HEK293 (cell line): ENCODE measurements at regions not wholly inside any gene's neighbourhood (a gene's known extent, or its start where the extent isn't known, plus 50 kb on each side); places are given as distances from the start of the nearest gene placed in this dataset.
A peak's percentile ranks its signal among the peaks of the same experiment; 100 is the strongest.

ENCODE experiments used
- AEBP2 ChIP-seq: fragments of 450-650 bp; formaldehyde crosslinking; IDR thresholded peaks from 2 replicates; pipeline ENCODE4 v1.5.1; 2016; ENCODE audit warnings: missing biosample characterization, missing genetic modification characterization, borderline replicate concordance
- BCL11A ChIP-seq: fragments of 450-650 bp; formaldehyde crosslinking; IDR thresholded peaks from 2 replicates; pipeline ENCODE4 v1.5.1; 2016; ENCODE audit warnings: low read depth, missing biosample characterization, missing genetic modification characterization
- EGR2 ChIP-seq: fragments of 450-650 bp; formaldehyde crosslinking; IDR thresholded peaks from 2 replicates; pipeline ENCODE4 v1.5.1; 2016; ENCODE audit warnings: low read depth, missing biosample characterization, missing genetic modification characterization
- HOXD13 ChIP-seq: sonication (generic); formaldehyde crosslinking; IDR thresholded peaks from 2 replicates; pipeline ENCODE4 v1.8.0; 2022; ENCODE audit warnings: missing genetic modification reagents, borderline replicate concordance
- IKZF3 ChIP-seq: fragments of 450-650 bp; IDR thresholded peaks from 2 replicates; pipeline ENCODE4 v1.5.0; 2018; ENCODE audit warnings: missing biosample characterization, mild to moderate bottlenecking, missing genetic modification characterization, moderate library complexity
- KLF9 ChIP-seq: fragments of 450-650 bp; formaldehyde crosslinking; IDR thresholded peaks from 2 replicates; pipeline ENCODE4 v1.5.1; 2016; ENCODE audit warnings: missing biosample characterization, missing genetic modification characterization, low read depth
- RBAK ChIP-seq: fragments of 450-650 bp; formaldehyde crosslinking; IDR thresholded peaks from 2 replicates; pipeline ENCODE4 v1.5.1; 2016; ENCODE audit warnings: missing biosample characterization, missing genetic modification characterization
- REPIN1 ChIP-seq: fragments of 450-650 bp; formaldehyde crosslinking; IDR thresholded peaks from 2 replicates; pipeline ENCODE4 v1.5.1; 2017; ENCODE audit warnings: missing biosample characterization, missing genetic modification characterization, low read depth
- SALL2 ChIP-seq: fragments of 450-650 bp; formaldehyde crosslinking; IDR thresholded peaks from 2 replicates; pipeline ENCODE4 v1.5.0; 2017; ENCODE audit warnings: missing biosample characterization, mild to moderate bottlenecking, missing genetic modification characterization, borderline replicate concordance
- SETDB1 ChIP-seq: IDR thresholded peaks from one replicate; pipeline ENCODE4 v1.6.1; 2017; ENCODE audit warnings: mild to moderate bottlenecking, low read length, moderate library complexity, mixed read lengths; ENCODE audit not compliant: insufficient read length
- SP2 ChIP-seq: fragments of 450-650 bp; formaldehyde crosslinking; IDR thresholded peaks from 2 replicates; pipeline ENCODE4 v1.5.1; 2016; ENCODE audit warnings: missing biosample characterization, missing genetic modification characterization
- SP7 ChIP-seq: fragments of 450-650 bp; formaldehyde crosslinking; IDR thresholded peaks from 2 replicates; pipeline ENCODE4 v1.5.1; 2016; ENCODE audit warnings: missing biosample characterization, missing genetic modification characterization
- ZBTB11 ChIP-seq: fragments of 450-650 bp; formaldehyde crosslinking; conservative IDR thresholded peaks from 2 replicates; pipeline ENCODE4 v1.5.1; 2016; ENCODE audit warnings: low read depth, missing biosample characterization, missing genetic modification characterization
- ZBTB7A ChIP-seq: fragments of 450-650 bp; formaldehyde crosslinking; IDR thresholded peaks from 2 replicates; pipeline ENCODE4 v1.5.1; 2016; ENCODE audit warnings: low read depth, missing biosample characterization, missing genetic modification characterization
- ZFHX2 ChIP-seq: fragments of 450-650 bp; formaldehyde crosslinking; conservative IDR thresholded peaks from 2 replicates; pipeline ENCODE4 v1.5.1; 2016; ENCODE audit warnings: missing biosample characterization, missing genetic modification characterization
- ZFP3 ChIP-seq: fragments of 450-650 bp; formaldehyde crosslinking; IDR thresholded peaks from 2 replicates; pipeline ENCODE4 v1.5.1; 2016; ENCODE audit warnings: low read depth, missing biosample characterization, missing genetic modification characterization
- ZNF146 ChIP-seq: fragments of 450-650 bp; formaldehyde crosslinking; IDR thresholded peaks from 2 replicates; pipeline ENCODE4 v1.5.1; 2016; ENCODE audit warnings: missing biosample characterization, missing genetic modification characterization
- ZNF184 ChIP-seq: fragments of 450-650 bp; IDR thresholded peaks from 2 replicates; pipeline ENCODE4 v1.5.1; 2018; ENCODE audit warnings: missing biosample characterization, mild to moderate bottlenecking, missing genetic modification characterization
- ZNF266 ChIP-seq: fragments of 450-650 bp; formaldehyde crosslinking; IDR thresholded peaks from 2 replicates; pipeline ENCODE4 v1.5.1; 2016; ENCODE audit warnings: missing biosample characterization, missing genetic modification characterization, low read depth
- ZNF324 ChIP-seq: fragments of 450-650 bp; formaldehyde crosslinking; IDR thresholded peaks from 2 replicates; pipeline ENCODE4 v1.5.1; 2016; ENCODE audit warnings: missing biosample characterization, missing genetic modification characterization
- ZNF37A ChIP-seq: fragments of 450-650 bp; IDR thresholded peaks from 2 replicates; pipeline ENCODE4 v1.5.1; 2018; ENCODE audit warnings: missing biosample characterization, missing genetic modification characterization
- ZNF404 ChIP-seq: fragments of 450-650 bp; formaldehyde crosslinking; IDR thresholded peaks from 2 replicates; pipeline ENCODE4 v1.5.1; 2017; ENCODE audit warnings: missing biosample characterization, missing genetic modification characterization
- ZNF48 ChIP-seq: fragments of 450-650 bp; formaldehyde crosslinking; IDR thresholded peaks from 2 replicates; pipeline ENCODE4 v1.5.1; 2016; ENCODE audit warnings: missing biosample characterization, missing genetic modification characterization
- ZNF560 ChIP-seq: fragments of 450-650 bp; formaldehyde crosslinking; IDR thresholded peaks from 2 replicates; pipeline ENCODE4 v1.5.1; 2017; ENCODE audit warnings: missing biosample characterization, missing genetic modification characterization, borderline replicate concordance
- ZNF580 ChIP-seq: fragments of 450-650 bp; formaldehyde crosslinking; IDR thresholded peaks from 2 replicates; pipeline ENCODE4 v1.5.1; 2016; ENCODE audit warnings: missing biosample characterization, missing genetic modification characterization
- ZNF621 ChIP-seq: fragments of 450-650 bp; formaldehyde crosslinking; IDR thresholded peaks from 2 replicates; pipeline ENCODE4 v1.5.1; 2017; ENCODE audit warnings: missing biosample characterization, missing genetic modification characterization
- ZNF658 ChIP-seq: fragments of 450-650 bp; formaldehyde crosslinking; IDR thresholded peaks from 2 replicates; pipeline ENCODE4; 2016; ENCODE audit warnings: missing biosample characterization, missing genetic modification characterization
- ZNF670 ChIP-seq: fragments of 450-650 bp; formaldehyde crosslinking; IDR thresholded peaks from 2 replicates; pipeline ENCODE4 v1.5.1; 2016; ENCODE audit warnings: missing biosample characterization, missing genetic modification characterization, low read depth
- ZNF776 ChIP-seq: fragments of 450-650 bp; formaldehyde crosslinking; IDR thresholded peaks from 2 replicates; pipeline ENCODE4 v1.5.0; 2017; ENCODE audit warnings: missing biosample characterization, missing genetic modification characterization, borderline replicate concordance
- ZXDB ChIP-seq: fragments of 450-650 bp; formaldehyde crosslinking; IDR thresholded peaks from 2 replicates; pipeline ENCODE4 v1.5.1; 2016; ENCODE audit warnings: missing biosample characterization, missing genetic modification characterization
- TF ChIP-seq, protein P1 (sequence below): fragments of 450-650 bp; formaldehyde crosslinking; IDR thresholded peaks from 2 replicates; pipeline ENCODE4 v1.5.1; 2016; ENCODE audit warnings: missing biosample characterization, missing genetic modification characterization
- TF ChIP-seq, protein P2 (sequence below): fragments of 450-650 bp; formaldehyde crosslinking; IDR thresholded peaks from 2 replicates; pipeline ENCODE4 v1.5.1; 2016; ENCODE audit warnings: missing biosample characterization, missing genetic modification characterization

GRCh38 chrX:115968436-115969252 lies 201.9 kb upstream of the AGTR2 start (continued):
- peak; percentile 84 for TF ChIP-seq ZBTB11
- TF ChIP-seq, protein P1, sequence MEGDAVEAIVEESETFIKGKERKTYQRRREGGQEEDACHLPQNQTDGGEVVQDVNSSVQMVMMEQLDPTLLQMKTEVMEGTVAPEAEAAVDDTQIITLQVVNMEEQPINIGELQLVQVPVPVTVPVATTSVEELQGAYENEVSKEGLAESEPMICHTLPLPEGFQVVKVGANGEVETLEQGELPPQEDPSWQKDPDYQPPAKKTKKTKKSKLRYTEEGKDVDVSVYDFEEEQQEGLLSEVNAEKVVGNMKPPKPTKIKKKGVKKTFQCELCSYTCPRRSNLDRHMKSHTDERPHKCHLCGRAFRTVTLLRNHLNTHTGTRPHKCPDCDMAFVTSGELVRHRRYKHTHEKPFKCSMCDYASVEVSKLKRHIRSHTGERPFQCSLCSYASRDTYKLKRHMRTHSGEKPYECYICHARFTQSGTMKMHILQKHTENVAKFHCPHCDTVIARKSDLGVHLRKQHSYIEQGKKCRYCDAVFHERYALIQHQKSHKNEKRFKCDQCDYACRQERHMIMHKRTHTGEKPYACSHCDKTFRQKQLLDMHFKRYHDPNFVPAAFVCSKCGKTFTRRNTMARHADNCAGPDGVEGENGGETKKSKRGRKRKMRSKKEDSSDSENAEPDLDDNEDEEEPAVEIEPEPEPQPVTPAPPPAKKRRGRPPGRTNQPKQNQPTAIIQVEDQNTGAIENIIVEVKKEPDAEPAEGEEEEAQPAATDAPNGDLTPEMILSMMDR, result peak; percentile 63
- TF ChIP-seq ZNF580 (tag by site-specific recombination), result no peak
- no peak for TF ChIP-seq KLF9
- no peak for TF ChIP-seq ZNF266
- TF ChIP-seq ZNF37A (tag by site-specific recombination), result no peak
- no peak for TF ChIP-seq ZXDB (tag by site-specific recombination)
- no peak for TF ChIP-seq ZNF324 (tag by site-specific recombination)
- no peak for TF ChIP-seq RBAK (tag by site-specific recombination)
- TF ChIP-seq ZNF146, result no peak
- no peak for TF ChIP-seq HOXD13 (CRISPR knock-in tag)
- TF ChIP-seq SALL2 (tag by site-specific recombination), result no peak
- TF ChIP-seq EGR2, result peak; percentile 52
- TF ChIP-seq ZNF404 (tag by site-specific recombination), result no peak
- TF ChIP-seq REPIN1 (tag by site-specific recombination), result no peak
- no peak for TF ChIP-seq ZNF48 (tag by site-specific recombination)
- TF ChIP-seq BCL11A (tag by site-specific recombination), result no peak
- TF ChIP-seq ZNF621, result no peak
- peak; percentile 81 for TF ChIP-seq IKZF3
- peak; percentile 43 for TF ChIP-seq SP2
- no peak for TF ChIP-seq ZNF184 (tag by site-specific recombination)
- TF ChIP-seq, protein P2, sequence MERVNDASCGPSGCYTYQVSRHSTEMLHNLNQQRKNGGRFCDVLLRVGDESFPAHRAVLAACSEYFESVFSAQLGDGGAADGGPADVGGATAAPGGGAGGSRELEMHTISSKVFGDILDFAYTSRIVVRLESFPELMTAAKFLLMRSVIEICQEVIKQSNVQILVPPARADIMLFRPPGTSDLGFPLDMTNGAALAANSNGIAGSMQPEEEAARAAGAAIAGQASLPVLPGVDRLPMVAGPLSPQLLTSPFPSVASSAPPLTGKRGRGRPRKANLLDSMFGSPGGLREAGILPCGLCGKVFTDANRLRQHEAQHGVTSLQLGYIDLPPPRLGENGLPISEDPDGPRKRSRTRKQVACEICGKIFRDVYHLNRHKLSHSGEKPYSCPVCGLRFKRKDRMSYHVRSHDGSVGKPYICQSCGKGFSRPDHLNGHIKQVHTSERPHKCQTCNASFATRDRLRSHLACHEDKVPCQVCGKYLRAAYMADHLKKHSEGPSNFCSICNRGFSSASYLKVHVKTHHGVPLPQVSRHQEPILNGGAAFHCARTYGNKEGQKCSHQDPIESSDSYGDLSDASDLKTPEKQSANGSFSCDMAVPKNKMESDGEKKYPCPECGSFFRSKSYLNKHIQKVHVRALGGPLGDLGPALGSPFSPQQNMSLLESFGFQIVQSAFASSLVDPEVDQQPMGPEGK (tag by site-specific recombination), result peak; percentile 39
- TF ChIP-seq SP7 (tag by site-specific recombination), result no peak
- no peak for TF ChIP-seq ZNF560 (tag by site-specific recombination)
- TF ChIP-seq ZFP3 (tag by site-specific recombination), result no peak
- TF ChIP-seq SETDB1, result no peak
- no peak for TF ChIP-seq ZNF776 (tag by site-specific recombination)
- TF ChIP-seq AEBP2 (tag by site-specific recombination), result no peak
- TF ChIP-seq ZFHX2 (tag by site-specific recombination), result peak; percentile 72
- no peak for TF ChIP-seq ZBTB7A (tag by site-specific recombination)
- TF ChIP-seq ZNF670, result no peak
- TF ChIP-seq ZNF658 (tag by site-specific recombination), result no peak
